ENCODE measurements at regions not wholly inside any gene's neighbourhood (a gene's known extent, or its start where the extent isn't known, plus 50 kb on each side); places are given as distances from the start of the nearest gene placed in this dataset.

GRCh38 chr5:115072266-115073064, 97.2 kb downstream of the TRIM36 start:
- Histone ChIP-seq H3K9me3 (no peaks in the 10 kb centered on the region), H3K4me3 (no peak overlapping the region), H3K27me3 (replicated peaks in 1 of 7) (no peaks in the 10 kb centered on the region), H3K36me3 (no peaks in the 10 kb centered on the region), H3K4me1 (peaks cover 0 to 7% (median 0%) of the 10 kb centered on the region in 6 donors), H3K27ac (no peak overlapping the region)
- intact Hi-C loops (cut with DNase I; ENCODE audit: low total_unique reads): no loop called here
- WGBS, 5 donors: 76 to 83% (median 79%) methylated on average over 6 of the region's 6 CpGs
- TF ChIP-seq POLR2A (IDR thresholded peaks at IDR 0.05) (no peak), POLR2AphosphoS5 (IDR thresholded peaks at IDR 0.05) (no peak)
- TF ChIP-seq, protein P1, sequence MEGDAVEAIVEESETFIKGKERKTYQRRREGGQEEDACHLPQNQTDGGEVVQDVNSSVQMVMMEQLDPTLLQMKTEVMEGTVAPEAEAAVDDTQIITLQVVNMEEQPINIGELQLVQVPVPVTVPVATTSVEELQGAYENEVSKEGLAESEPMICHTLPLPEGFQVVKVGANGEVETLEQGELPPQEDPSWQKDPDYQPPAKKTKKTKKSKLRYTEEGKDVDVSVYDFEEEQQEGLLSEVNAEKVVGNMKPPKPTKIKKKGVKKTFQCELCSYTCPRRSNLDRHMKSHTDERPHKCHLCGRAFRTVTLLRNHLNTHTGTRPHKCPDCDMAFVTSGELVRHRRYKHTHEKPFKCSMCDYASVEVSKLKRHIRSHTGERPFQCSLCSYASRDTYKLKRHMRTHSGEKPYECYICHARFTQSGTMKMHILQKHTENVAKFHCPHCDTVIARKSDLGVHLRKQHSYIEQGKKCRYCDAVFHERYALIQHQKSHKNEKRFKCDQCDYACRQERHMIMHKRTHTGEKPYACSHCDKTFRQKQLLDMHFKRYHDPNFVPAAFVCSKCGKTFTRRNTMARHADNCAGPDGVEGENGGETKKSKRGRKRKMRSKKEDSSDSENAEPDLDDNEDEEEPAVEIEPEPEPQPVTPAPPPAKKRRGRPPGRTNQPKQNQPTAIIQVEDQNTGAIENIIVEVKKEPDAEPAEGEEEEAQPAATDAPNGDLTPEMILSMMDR (IDR thresholded peaks at IDR 0.05 in 8 of 11, conservative IDR thresholded peaks at IDR 0.05 in 3 of 11): no peak
- no peak for DNase-seq

GRCh38 chr5:115070737-115071136, 99.0 kb downstream of the TRIM36 start:
- intact Hi-C loops (cut with DNase I; ENCODE audit: low total_unique reads): no loop called here
- Histone ChIP-seq H3K27ac (no peak overlapping the region), H3K9me3 (no peaks in the 10 kb centered on the region), H3K4me3 (no peak overlapping the region), H3K4me1 (peaks cover 0 to 7% (median 0%) of the 10 kb centered on the region in 6 donors), H3K27me3 (replicated peaks in 1 of 7) (no peaks in the 10 kb centered on the region), H3K36me3 (no peaks in the 10 kb centered on the region)
- WGBS, 5 donors: 79 to 90% (median 87%) methylated on average over 3 of the region's 3 CpGs
- no peak for TF ChIP-seq POLR2A (IDR thresholded peaks at IDR 0.05)
- TF ChIP-seq, protein P1 (IDR thresholded peaks at IDR 0.05 in 8 of 11, conservative IDR thresholded peaks at IDR 0.05 in 3 of 11): no peak
- TF ChIP-seq POLR2AphosphoS5 (IDR thresholded peaks at IDR 0.05): no peak
- DNase-seq: no peak

- H3K4me1 ChIP-seq: peaks cover 0 to 7% (median 0%) of the 10 kb centered on the region in 6 donors
- no peak overlapping the region for H3K4me3 ChIP-seq
- H3K27ac ChIP-seq: no peak overlapping the region
- no peaks in the 10 kb centered on the region for H3K36me3 ChIP-seq
- no peaks in the 10 kb centered on the region for H3K27me3 ChIP-seq (replicated peaks in 1 of 7)
- intact Hi-C loops (cut with DNase I; ENCODE audit: low total_unique reads): no loop called here
- 59 to 67% (median 64%) methylated on average over 3 of the region's 3 CpGs for WGBS, 5 donors
- TF ChIP-seq POLR2AphosphoS5 (IDR thresholded peaks at IDR 0.05) (no peak), POLR2A (IDR thresholded peaks at IDR 0.05) (no peak)
- TF ChIP-seq, protein P1 (IDR thresholded peaks at IDR 0.05 in 8 of 11, conservative IDR thresholded peaks at IDR 0.05 in 3 of 11): peak in 9 of 11 experiments; percentile 13 to 55 (median 38)
- no peak for DNase-seq
- H3K9me3 ChIP-seq: no peaks in the 10 kb centered on the region
Measured at GRCh38 chr5:115069087-115069968, 100.4 kb downstream of the TRIM36 start.
